ENCODE measurements at regions not wholly inside any gene's neighbourhood (a gene's known extent, or its start where the extent isn't known, plus 50 kb on each side); places are given as distances from the start of the nearest gene placed in this dataset.

DNA sequence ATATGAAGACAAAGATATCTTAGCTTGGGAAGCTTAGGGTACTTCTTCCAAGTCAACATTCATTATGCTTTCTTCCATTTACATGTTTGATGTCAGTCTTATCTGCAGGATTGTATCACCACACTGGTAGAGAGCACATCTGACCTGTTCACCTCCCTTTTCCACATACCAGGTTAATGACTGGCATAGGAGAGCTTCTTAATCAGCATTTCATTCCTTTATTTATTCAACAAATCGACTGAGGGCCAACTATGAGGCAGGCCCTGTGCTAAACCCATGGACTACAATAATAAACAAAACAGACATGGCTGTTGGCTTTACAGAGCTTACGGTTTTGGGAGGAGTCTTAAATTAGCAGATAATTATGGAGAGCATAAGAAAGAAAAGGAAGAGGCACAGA, 378.1 kb upstream of the CDH11 start:
- H4K5ac ChIP-seq (ENCODE audit: low read depth, low read length): no peak overlapping the region
- no peak overlapping the region for H2AK5ac ChIP-seq (ENCODE audit: low read depth, low read length)
- H2BK120ac ChIP-seq (ENCODE audit: low read depth, low read length): no peak overlapping the region
- dilution Hi-C loops (cut with HindIII; ENCODE audit: low sequenced_read_pairs, unreplicated experiment): no loop called here
- no peak overlapping the region for H3K4me3 ChIP-seq (ENCODE audit: insufficient read depth, low read depth, low read length)
- CTCF ChIA-PET: interaction anchor here (0.6 kb wide), 1 partner anchor 75 kb away, joined by 3 read pairs; no protein-coding TSS in a partner anchor
- in situ Hi-C loops (cut with MboI; ENCODE audit: low sequenced_read_pairs): no loop called here
- H2BK5ac ChIP-seq (ENCODE audit: low read depth, low read length, poor library complexity, severe bottlenecking): no peak overlapping the region
- no peaks in the 10 kb centered on the region for H4K20me1 ChIP-seq (ENCODE audit: insufficient read depth, low read length)
- no CpG with 5 or more reads among the region's 2 CpGs for WGBS, 2 experiments (ENCODE audit: extremely low coverage in 2 of 2, insufficient read length in 1 of 2)
- H3K56ac ChIP-seq (ENCODE audit: extremely low read depth, insufficient read depth, low read length): no peak overlapping the region
- H3K9me1 ChIP-seq (ENCODE audit: insufficient read depth, low read length): no peaks in the 10 kb centered on the region
- no peak overlapping the region for H3K18ac ChIP-seq (ENCODE audit: low read depth, low read length)
- no peak overlapping the region for H3K23ac ChIP-seq (ENCODE audit: low read depth, low read length)
- DNase-seq (peak; percentile 31), ATAC-seq (ENCODE audit: low read depth) (peak; percentile 70)
- no peak overlapping the region for H3K27ac ChIP-seq (ENCODE audit: insufficient read depth, low read length)
- no peak overlapping the region for H2AFZ ChIP-seq (replicated peaks; ENCODE audit: low read length, poor library complexity)
- no peak overlapping the region for H3K14ac ChIP-seq (replicated peaks; ENCODE audit: low read depth, low read length)
- no peaks in the 10 kb centered on the region; the same call in 1 of the 2 replicates for H3K9me3 ChIP-seq (ENCODE audit: control insufficient read depth, insufficient read depth, low read length)
- no peak overlapping the region for H4K8ac ChIP-seq (ENCODE audit: low read depth in 2 of 2, low read length in 2 of 2)
- POLR2A ChIA-PET (ENCODE audit: unreplicated experiment): no interaction called here
- H3K27me3 ChIP-seq (ENCODE audit: control insufficient read depth, insufficient read depth, low read length): peaks cover 3% of the 10 kb centered on the region; the same call in 1 of the 2 replicates
- no peaks in the 10 kb centered on the region for H3K79me1 ChIP-seq (ENCODE audit: low read depth in 1 of 2, low read length in 2 of 2)
- H3K9ac ChIP-seq (ENCODE audit: low read depth, low read length): no peak overlapping the region
- H2BK15ac ChIP-seq (ENCODE audit: low read depth, low read length): no peak overlapping the region
- no peak overlapping the region for H3K4me2 ChIP-seq (ENCODE audit: low read depth, low read length)
- H4K91ac ChIP-seq (ENCODE audit: insufficient read depth, low read depth, low read length): no peak overlapping the region
- TF ChIP-seq MAZ (IDR thresholded peaks at IDR 0.05; ENCODE audit: borderline replicate concordance, low read depth, low read length) (no peak), NFE2L2 (IDR thresholded peaks at IDR 0.05; ENCODE audit: low read depth, low read length) (no peak), SMC3 (IDR thresholded peaks at IDR 0.05; ENCODE audit: low read depth, low read length) (no peak), CEBPB (IDR thresholded peaks at IDR 0.05; ENCODE audit: low read depth, low read length) (no peak), RAD21 (IDR thresholded peaks at IDR 0.05; ENCODE audit: low read length) (no peak), CHD1 (IDR thresholded peaks at IDR 0.05; ENCODE audit: low read depth, low read length) (no peak), MXI1 (IDR thresholded peaks at IDR 0.05; ENCODE audit: borderline replicate concordance, low read depth, low read length) (no peak), USF2 (IDR thresholded peaks at IDR 0.05; ENCODE audit: low read depth, low read length) (no peak), MAFK (IDR thresholded peaks at IDR 0.05; ENCODE audit: low read depth, low read length) (no peak), RCOR1 (IDR thresholded peaks at IDR 0.05; ENCODE audit: insufficient replicate concordance, low read length) (no peak), BHLHE40 (IDR thresholded peaks at IDR 0.05; ENCODE audit: low read depth, low read length) (no peak), FOS (IDR thresholded peaks at IDR 0.05; ENCODE audit: low read depth, low read length) (no peak), RFX5 (IDR thresholded peaks at IDR 0.05; ENCODE audit: low read depth, low read length) (no peak), POLR2A (IDR thresholded peaks at IDR 0.05; ENCODE audit: low read depth, low read length) (no peak)
- TF ChIP-seq, protein P1, sequence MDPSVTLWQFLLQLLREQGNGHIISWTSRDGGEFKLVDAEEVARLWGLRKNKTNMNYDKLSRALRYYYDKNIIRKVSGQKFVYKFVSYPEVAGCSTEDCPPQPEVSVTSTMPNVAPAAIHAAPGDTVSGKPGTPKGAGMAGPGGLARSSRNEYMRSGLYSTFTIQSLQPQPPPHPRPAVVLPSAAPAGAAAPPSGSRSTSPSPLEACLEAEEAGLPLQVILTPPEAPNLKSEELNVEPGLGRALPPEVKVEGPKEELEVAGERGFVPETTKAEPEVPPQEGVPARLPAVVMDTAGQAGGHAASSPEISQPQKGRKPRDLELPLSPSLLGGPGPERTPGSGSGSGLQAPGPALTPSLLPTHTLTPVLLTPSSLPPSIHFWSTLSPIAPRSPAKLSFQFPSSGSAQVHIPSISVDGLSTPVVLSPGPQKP (IDR thresholded peaks at IDR 0.05; ENCODE audit: borderline replicate concordance, low read depth, low read length): no peak
- TF ChIP-seq, protein P2, sequence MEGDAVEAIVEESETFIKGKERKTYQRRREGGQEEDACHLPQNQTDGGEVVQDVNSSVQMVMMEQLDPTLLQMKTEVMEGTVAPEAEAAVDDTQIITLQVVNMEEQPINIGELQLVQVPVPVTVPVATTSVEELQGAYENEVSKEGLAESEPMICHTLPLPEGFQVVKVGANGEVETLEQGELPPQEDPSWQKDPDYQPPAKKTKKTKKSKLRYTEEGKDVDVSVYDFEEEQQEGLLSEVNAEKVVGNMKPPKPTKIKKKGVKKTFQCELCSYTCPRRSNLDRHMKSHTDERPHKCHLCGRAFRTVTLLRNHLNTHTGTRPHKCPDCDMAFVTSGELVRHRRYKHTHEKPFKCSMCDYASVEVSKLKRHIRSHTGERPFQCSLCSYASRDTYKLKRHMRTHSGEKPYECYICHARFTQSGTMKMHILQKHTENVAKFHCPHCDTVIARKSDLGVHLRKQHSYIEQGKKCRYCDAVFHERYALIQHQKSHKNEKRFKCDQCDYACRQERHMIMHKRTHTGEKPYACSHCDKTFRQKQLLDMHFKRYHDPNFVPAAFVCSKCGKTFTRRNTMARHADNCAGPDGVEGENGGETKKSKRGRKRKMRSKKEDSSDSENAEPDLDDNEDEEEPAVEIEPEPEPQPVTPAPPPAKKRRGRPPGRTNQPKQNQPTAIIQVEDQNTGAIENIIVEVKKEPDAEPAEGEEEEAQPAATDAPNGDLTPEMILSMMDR (conservative IDR thresholded peaks at IDR 0.05; ENCODE audit: low read depth, low read length): no peak
- intact Hi-C loops (cut with micrococcal nuclease): no loop called here
- no peak overlapping the region for H3K4ac ChIP-seq (ENCODE audit: low read depth, low read length)
- no peak overlapping the region for H2BK20ac ChIP-seq (ENCODE audit: low read depth, low read length)
- no TSS peak for BruUV-seq (replicated peaks)
- no peak overlapping the region for H2AK9ac ChIP-seq (replicated peaks; ENCODE audit: low read depth, low read length, poor library complexity)
- no peaks in the 10 kb centered on the region for H3K36me3 ChIP-seq (ENCODE audit: control insufficient read depth, insufficient read depth, low read length)
- peaks cover 2% of the 10 kb centered on the region; the same call in 1 of the 2 replicates for H3K4me1 ChIP-seq (ENCODE audit: control insufficient read depth, insufficient read depth, low read length)
